H1 (cell line): ENCODE measurements at regions not wholly inside any gene's neighbourhood (a gene's known extent, or its start where the extent isn't known, plus 50 kb on each side); places are given as distances from the start of the nearest gene placed in this dataset.

Experiments
- CTCF ChIA-PET: fragments of 300-600 bp; sonication (Branson Sonifier 250); formaldehyde crosslinking; loops from one replicate; lab custom pipeline; 2021; ENCODE audit not compliant: partially characterized antibody; lab: Charles Lee
- POLR2A ChIA-PET: fragments of 300-600 bp; sonication (Branson Sonifier 250); formaldehyde crosslinking; loops from one replicate; lab custom pipeline; 2021; ENCODE audit warnings: inconsistent platforms; ENCODE audit not compliant: partially characterized antibody; lab: Charles Lee
- DNase-seq, 2 experiments: peaks; one replicate each; pipeline versions ENCODE4 v3.0.0 to v3.0.0-alpha.2; 2010 to 2022; ENCODE audit warnings: low spot score in 2 of 2, low read depth in 1 of 2, mixed read lengths in 1 of 2
- FAIRE-seq: peaks from 2 replicates; lab custom pipeline; 2011; peaks lifted over from hg19 to GRCh38; lab: Jason Lieb, UNC
- H2AFZ ChIP-seq: 2 replicates; pipeline ENCODE4 v1.8.1; 2012; ENCODE audit warnings: low read length, inconsistent platforms
- H2AK5ac ChIP-seq: 2 replicates; pipeline ENCODE4 v1.6.1; 2013; ENCODE audit warnings: low read depth, low read length
- H2BK120ac ChIP-seq: replicated peaks from 2 replicates; pipeline ENCODE3; 2013; ENCODE audit warnings: low read depth, low read length, inconsistent platforms
- H2BK12ac ChIP-seq: 2 replicates; pipeline ENCODE4 v1.6.1; 2013; ENCODE audit warnings: low read depth, low read length
- H2BK15ac ChIP-seq: 2 replicates; pipeline ENCODE4 v1.6.1; 2013; ENCODE audit warnings: low read length
- H2BK20ac ChIP-seq: 2 replicates; pipeline ENCODE4 v1.6.1; 2013; ENCODE audit warnings: low read length
- H2BK5ac ChIP-seq: 2 replicates; pipeline ENCODE4 v1.6.1; 2013; ENCODE audit warnings: low read depth, low read length
- H3K14ac ChIP-seq: 2 replicates; pipeline ENCODE4 v1.6.1; 2013; ENCODE audit warnings: inconsistent platforms; ENCODE audit not compliant: insufficient read length
- H3K18ac ChIP-seq: 2 replicates; pipeline ENCODE4 v1.6.1; 2013; ENCODE audit warnings: low read length; ENCODE audit errors: extremely low read depth
- H3K23ac ChIP-seq: 2 replicates; pipeline ENCODE4 v1.6.1; 2013; ENCODE audit warnings: inconsistent platforms; ENCODE audit not compliant: insufficient read length
- H3K23me2 ChIP-seq: 2 replicates; pipeline ENCODE4 v1.6.1; 2013; ENCODE audit warnings: low read depth, low read length
- H3K27ac ChIP-seq: 2 replicates; pipeline ENCODE4 v1.6.1; 2011; ENCODE audit warnings: low read depth, low read length, inconsistent platforms
- H3K27me3 ChIP-seq, 4 experiments: replicated peaks in 1 of 4; 1 replicate in 1 of 4; 2 replicates in 3 of 4; pipeline versions ENCODE4 v1.6.1 to v1.8.1; 2011 to 2013; ENCODE audit warnings: low read length in 3 of 4, mild to moderate bottlenecking in 3 of 4, inconsistent platforms in 2 of 4, mixed read lengths in 2 of 4, moderate library complexity in 1 of 4; ENCODE audit not compliant: control insufficient read depth in 3 of 4, insufficient read depth in 3 of 4; ENCODE audit errors: extremely low read depth in 1 of 4
- H3K36me3 ChIP-seq, 4 experiments: 2 replicates each; pipeline versions ENCODE4 v1.6.1 to v1.8.1; 2011 to 2013; ENCODE audit warnings: mild to moderate bottlenecking in 4 of 4, low read length in 3 of 4, moderate library complexity in 2 of 4, control low read depth in 1 of 4, inconsistent platforms in 1 of 4; ENCODE audit not compliant: insufficient read depth in 4 of 4, control insufficient read depth in 2 of 4
- H3K4ac ChIP-seq: replicated peaks from 2 replicates; pipeline ENCODE3; 2013; ENCODE audit warnings: low read length, low read depth, mixed read lengths, inconsistent platforms; ENCODE audit not compliant: insufficient read length
- H3K4me1 ChIP-seq, 4 experiments: replicated peaks in 1 of 4; 1 replicate in 1 of 4; 2 replicates in 3 of 4; pipeline versions ENCODE4 v1.6.1 to v1.8.1; 2011 to 2013; ENCODE audit warnings: low read length in 3 of 4, inconsistent platforms in 2 of 4, mixed read lengths in 1 of 4; ENCODE audit not compliant: insufficient read depth in 4 of 4, control insufficient read depth in 3 of 4
- H3K4me2 ChIP-seq, 2 experiments: 2 replicates each; pipeline versions ENCODE4 v1.6.1 to v1.8.1; 2011 to 2013; ENCODE audit warnings: low read depth in 2 of 2, low read length in 2 of 2, control low read depth in 1 of 2, inconsistent platforms in 1 of 2, mild to moderate bottlenecking in 1 of 2; ENCODE audit not compliant: insufficient read depth in 1 of 2
- H3K4me3 ChIP-seq, 4 experiments: fragments of 200-600, 300-600 bp in 1 of 4; sonication (generic), shearing (Covaris generic), sonication (Bioruptor Twin) in 1 of 4; 2 replicates each; pipeline versions ENCODE4 v1.5.1 to v1.8.1; 2011 to 2016; ENCODE audit warnings: low read length in 4 of 4, low read depth in 3 of 4, control low read depth in 2 of 4, inconsistent platforms in 2 of 4, mild to moderate bottlenecking in 2 of 4, mixed read lengths in 1 of 4, moderate library complexity in 1 of 4; ENCODE audit not compliant: insufficient read depth in 2 of 4; ENCODE audit errors: extremely low read depth in 1 of 4
- H3K56ac ChIP-seq: replicated peaks from 2 replicates; pipeline ENCODE3; 2013; ENCODE audit warnings: low read depth, mild to moderate bottlenecking, mixed read lengths, low read length, inconsistent platforms; ENCODE audit not compliant: insufficient read length
- H3K79me1 ChIP-seq: 2 replicates; pipeline ENCODE4 v1.6.1; 2013; ENCODE audit warnings: low read depth, low read length, control low read depth
- H3K79me2 ChIP-seq, 2 experiments: 2 replicates each; pipeline versions ENCODE4 v1.6.1 to v1.8.1; 2012 to 2013; ENCODE audit warnings: low read length in 2 of 2, mild to moderate bottlenecking in 2 of 2, inconsistent platforms in 1 of 2; ENCODE audit not compliant: insufficient read depth in 2 of 2, control insufficient read depth in 1 of 2
- H3K9ac ChIP-seq, 4 experiments: replicated peaks in 1 of 4; 1 replicate in 1 of 4; 2 replicates in 3 of 4; pipeline versions ENCODE4 v1.6.1 to v1.8.1; 2011 to 2013; ENCODE audit warnings: low read depth in 3 of 4, low read length in 3 of 4, control low read depth in 2 of 4, mild to moderate bottlenecking in 2 of 4, moderate library complexity in 2 of 4, inconsistent platforms in 1 of 4; ENCODE audit errors: extremely low read depth in 1 of 4
- H3K9me3 ChIP-seq, 2 experiments: 2 replicates each; pipeline versions ENCODE4 v1.6.1 to v1.8.1; 2012 to 2013; ENCODE audit warnings: mild to moderate bottlenecking in 2 of 2, moderate library complexity in 2 of 2, control low read depth in 1 of 2, inconsistent platforms in 1 of 2, low read depth in 1 of 2, low read length in 1 of 2, mixed read lengths in 1 of 2; ENCODE audit not compliant: insufficient read depth in 2 of 2
- H4K20me1 ChIP-seq, 2 experiments: replicated peaks in 1 of 2; 2 replicates each; pipeline versions ENCODE3 to v1.8.1; 2011 to 2013; ENCODE audit warnings: inconsistent platforms in 2 of 2, low read length in 2 of 2, mild to moderate bottlenecking in 1 of 2; ENCODE audit not compliant: insufficient read depth in 2 of 2, control insufficient read depth in 1 of 2
- H4K5ac ChIP-seq: 2 replicates; pipeline ENCODE4 v1.6.1; 2013; ENCODE audit warnings: low read length, low read depth, mixed read lengths, inconsistent platforms; ENCODE audit not compliant: insufficient read length
- H4K8ac ChIP-seq: 2 replicates; pipeline ENCODE4 v1.8.0; 2013; ENCODE audit warnings: mild to moderate bottlenecking, moderate library complexity, low read length, inconsistent platforms; ENCODE audit not compliant: insufficient read depth; ENCODE audit errors: extremely low read depth
- H4K91ac ChIP-seq: replicated peaks from 2 replicates; pipeline ENCODE3; 2013; ENCODE audit warnings: low read length, mixed read lengths, inconsistent platforms; ENCODE audit not compliant: insufficient read length
- ASH2L ChIP-seq: fragments of 200-600, 300-600 bp; sonication (generic); IDR thresholded peaks from one replicate; pipeline ENCODE4 v1.7.1; 2017; ENCODE audit warnings: low read length
- EP300 ChIP-seq, 2 experiments: IDR thresholded peaks; 1 replicate in 1 of 2; 2 replicates in 1 of 2; pipeline ENCODE4 v1.6.1; 2011 to 2012; ENCODE audit warnings: low read depth in 2 of 2, low read length in 2 of 2, mild to moderate bottlenecking in 2 of 2, borderline replicate concordance in 1 of 2, inconsistent platforms in 1 of 2, moderate library complexity in 1 of 2
- HDAC6 ChIP-seq: IDR thresholded peaks from one replicate; pipeline ENCODE4 v1.7.1; 2012; ENCODE audit warnings: low read depth, mild to moderate bottlenecking, inconsistent platforms, low read length, moderate library complexity
- KDM1A ChIP-seq: fragments of 200-600, 300-600 bp; sonication (generic); IDR thresholded peaks from 2 replicates; pipeline ENCODE4 v1.7.1; 2016; ENCODE audit warnings: mild to moderate bottlenecking, low read length, borderline replicate concordance
- PHF8 ChIP-seq: fragments of 200-600 bp; sonication (generic); conservative IDR thresholded peaks from 2 replicates; pipeline ENCODE4 v1.7.1; 2012; ENCODE audit warnings: low read depth, mild to moderate bottlenecking, inconsistent platforms, low read length, moderate library complexity
- POLR2AphosphoS5 ChIP-seq: IDR thresholded peaks from 2 replicates; pipeline ENCODE4 v1.6.1; 2011; ENCODE audit warnings: low read depth, low read length
- SUZ12 ChIP-seq: fragments of 200-600 bp; sonication (generic); IDR thresholded peaks from 2 replicates; pipeline ENCODE4 v1.6.1; 2012; ENCODE audit warnings: mild to moderate bottlenecking, inconsistent platforms, low read length, moderate library complexity, mixed read lengths
- WGBS, 2 experiments: shearing (Covaris generic) in 1 of 2; methylation state at CpG; one replicate each; pipeline versions ENCODE4 v1.1.6 to v1.1.7; 2013 to 2015; ENCODE audit warnings: low lambda C conversion rate in 2 of 2, mixed read lengths in 2 of 2, inconsistent platforms in 1 of 2, low coverage in 1 of 2, missing lambda C conversion rate in 1 of 2; ENCODE audit not compliant: insufficient replicate concordance in 2 of 2, insufficient coverage in 1 of 2, insufficient read length in 1 of 2; ENCODE audit errors: extremely low coverage in 1 of 2, missing lambda C conversion rate in 1 of 2; 5-methylcytosine and 5-hydroxymethylcytosine counted together
- TF ChIP-seq, protein P1 (sequence below): IDR thresholded peaks from 2 replicates; pipeline ENCODE4 v1.6.1; 2012; ENCODE audit warnings: inconsistent platforms
- TF ChIP-seq, protein P2 (sequence below), 3 experiments: IDR thresholded peaks; 1 replicate in 2 of 3; 2 replicates in 1 of 3; pipeline versions ENCODE4 v1.5.1 to v1.6.1; 2011; ENCODE audit warnings: low read length in 3 of 3, mild to moderate bottlenecking in 3 of 3, inconsistent platforms in 2 of 3, low read depth in 1 of 3, moderate library complexity in 1 of 3; ENCODE audit not compliant: insufficient read depth in 1 of 3; ENCODE audit errors: control extremely low read depth in 1 of 3

- no peaks in the 10 kb centered on the region for H3K27me3 ChIP-seq
- H3K4me3 ChIP-seq, result no peak overlapping the region
- H3K56ac ChIP-seq, result no peak overlapping the region
- no peaks in the 10 kb centered on the region for H3K9me3 ChIP-seq
- H3K23me2 ChIP-seq, result no peaks in the 10 kb centered on the region
- no peak overlapping the region for H4K5ac ChIP-seq
- H3K4me1 ChIP-seq, result no peaks in the 10 kb centered on the region; a peak in 1 of 7 replicates
- FAIRE-seq (no peak), DNase-seq (no peak)
- no peaks in the 10 kb centered on the region for H3K36me3 ChIP-seq
- H4K20me1 ChIP-seq, result no peaks in the 10 kb centered on the region
- H3K18ac ChIP-seq, result no peak overlapping the region
- no peak overlapping the region for H2BK120ac ChIP-seq
- no peak overlapping the region for H2BK20ac ChIP-seq
- H3K23ac ChIP-seq, result no peak overlapping the region
- H2AK5ac ChIP-seq, result no peak overlapping the region
- no peak overlapping the region for H2BK12ac ChIP-seq
- no peak overlapping the region for H3K27ac ChIP-seq
- H3K9ac ChIP-seq, result no peak overlapping the region
- no peak overlapping the region for H4K91ac ChIP-seq
- WGBS, 2 experiments, result 100% methylated on average over 1 of the region's 1 CpG; no CpG with 5 or more reads in 1 of the 2 experiments
- H2BK5ac ChIP-seq, result no peak overlapping the region
- H3K79me1 ChIP-seq, result no peaks in the 10 kb centered on the region
- no peak for TF ChIP-seq KDM1A
- TF ChIP-seq EP300 (IDR thresholded peaks at IDR 0.05; ENCODE audit: borderline replicate concordance in 1 of 2, low read depth in 2 of 2, low read length in 2 of 2), result no peak
- no peak for TF ChIP-seq POLR2AphosphoS5
- TF ChIP-seq SUZ12, result no peak
- TF ChIP-seq, protein P1, sequence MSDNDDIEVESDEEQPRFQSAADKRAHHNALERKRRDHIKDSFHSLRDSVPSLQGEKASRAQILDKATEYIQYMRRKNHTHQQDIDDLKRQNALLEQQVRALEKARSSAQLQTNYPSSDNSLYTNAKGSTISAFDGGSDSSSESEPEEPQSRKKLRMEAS, result no peak
- no peak for TF ChIP-seq ASH2L
- TF ChIP-seq, protein P2, sequence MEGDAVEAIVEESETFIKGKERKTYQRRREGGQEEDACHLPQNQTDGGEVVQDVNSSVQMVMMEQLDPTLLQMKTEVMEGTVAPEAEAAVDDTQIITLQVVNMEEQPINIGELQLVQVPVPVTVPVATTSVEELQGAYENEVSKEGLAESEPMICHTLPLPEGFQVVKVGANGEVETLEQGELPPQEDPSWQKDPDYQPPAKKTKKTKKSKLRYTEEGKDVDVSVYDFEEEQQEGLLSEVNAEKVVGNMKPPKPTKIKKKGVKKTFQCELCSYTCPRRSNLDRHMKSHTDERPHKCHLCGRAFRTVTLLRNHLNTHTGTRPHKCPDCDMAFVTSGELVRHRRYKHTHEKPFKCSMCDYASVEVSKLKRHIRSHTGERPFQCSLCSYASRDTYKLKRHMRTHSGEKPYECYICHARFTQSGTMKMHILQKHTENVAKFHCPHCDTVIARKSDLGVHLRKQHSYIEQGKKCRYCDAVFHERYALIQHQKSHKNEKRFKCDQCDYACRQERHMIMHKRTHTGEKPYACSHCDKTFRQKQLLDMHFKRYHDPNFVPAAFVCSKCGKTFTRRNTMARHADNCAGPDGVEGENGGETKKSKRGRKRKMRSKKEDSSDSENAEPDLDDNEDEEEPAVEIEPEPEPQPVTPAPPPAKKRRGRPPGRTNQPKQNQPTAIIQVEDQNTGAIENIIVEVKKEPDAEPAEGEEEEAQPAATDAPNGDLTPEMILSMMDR (IDR thresholded peaks at IDR 0.05; ENCODE audit: control extremely low read depth in 1 of 3, insufficient read depth in 1 of 3, low read depth in 1 of 3, low read length in 3 of 3), result no peak
- TF ChIP-seq HDAC6, result no peak
- TF ChIP-seq PHF8, result no peak
- TF ChIP-seq, all 59 proteins: peak for 0
- Histone ChIP-seq H3K79me2 (no peaks in the 10 kb centered on the region), H3K14ac (no peak overlapping the region), H3K4ac (no peak overlapping the region), H2BK15ac (no peak overlapping the region), H3K4me2 (no peak overlapping the region), H2AFZ (no peak overlapping the region), H4K8ac (no peak overlapping the region)
- ChIA-PET CTCF (interaction anchor here (0.7 kb wide), 1 partner anchor 170 kb away, joined by 3 read pairs; no protein-coding TSS in a partner anchor), POLR2A (no interaction called here)
These were observed 219.3 kb upstream of the PELI2 start for GRCh38 chr14:55898938-55899337.
